ENCODE measurements at regions not wholly inside any gene's neighbourhood (a gene's known extent, or its start where the extent isn't known, plus 50 kb on each side); places are given as distances from the start of the nearest gene placed in this dataset.

DNA sequence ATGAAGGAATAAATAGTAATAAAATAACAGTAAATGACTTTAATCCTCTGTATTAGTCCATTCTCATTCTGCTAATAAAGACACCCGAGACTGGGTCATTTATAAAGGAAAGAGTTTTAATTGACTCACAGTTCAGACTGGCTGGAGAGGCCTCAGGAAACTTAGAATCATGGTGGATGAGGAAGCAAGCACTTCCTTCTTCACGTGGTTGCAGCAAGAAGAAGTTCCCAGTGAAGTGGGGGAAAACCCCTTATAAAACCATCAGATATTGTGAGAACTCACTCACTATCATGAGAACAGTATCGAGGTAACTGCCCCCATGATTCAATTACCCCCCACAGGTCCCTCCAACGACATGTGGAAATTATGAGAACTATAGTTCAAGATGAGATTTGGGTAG is 727.9 kb upstream of the LINC00305 start:
- TF ChIP-seq, protein P1, sequence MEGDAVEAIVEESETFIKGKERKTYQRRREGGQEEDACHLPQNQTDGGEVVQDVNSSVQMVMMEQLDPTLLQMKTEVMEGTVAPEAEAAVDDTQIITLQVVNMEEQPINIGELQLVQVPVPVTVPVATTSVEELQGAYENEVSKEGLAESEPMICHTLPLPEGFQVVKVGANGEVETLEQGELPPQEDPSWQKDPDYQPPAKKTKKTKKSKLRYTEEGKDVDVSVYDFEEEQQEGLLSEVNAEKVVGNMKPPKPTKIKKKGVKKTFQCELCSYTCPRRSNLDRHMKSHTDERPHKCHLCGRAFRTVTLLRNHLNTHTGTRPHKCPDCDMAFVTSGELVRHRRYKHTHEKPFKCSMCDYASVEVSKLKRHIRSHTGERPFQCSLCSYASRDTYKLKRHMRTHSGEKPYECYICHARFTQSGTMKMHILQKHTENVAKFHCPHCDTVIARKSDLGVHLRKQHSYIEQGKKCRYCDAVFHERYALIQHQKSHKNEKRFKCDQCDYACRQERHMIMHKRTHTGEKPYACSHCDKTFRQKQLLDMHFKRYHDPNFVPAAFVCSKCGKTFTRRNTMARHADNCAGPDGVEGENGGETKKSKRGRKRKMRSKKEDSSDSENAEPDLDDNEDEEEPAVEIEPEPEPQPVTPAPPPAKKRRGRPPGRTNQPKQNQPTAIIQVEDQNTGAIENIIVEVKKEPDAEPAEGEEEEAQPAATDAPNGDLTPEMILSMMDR (IDR thresholded peaks at IDR 0.05; ENCODE audit: low read depth, low read length), result no peak
- no peak for TF ChIP-seq POLR2A (IDR thresholded peaks at IDR 0.05; ENCODE audit: extremely low read depth, insufficient read length)
- TF ChIP-seq, protein P2, sequence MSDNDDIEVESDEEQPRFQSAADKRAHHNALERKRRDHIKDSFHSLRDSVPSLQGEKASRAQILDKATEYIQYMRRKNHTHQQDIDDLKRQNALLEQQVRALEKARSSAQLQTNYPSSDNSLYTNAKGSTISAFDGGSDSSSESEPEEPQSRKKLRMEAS (IDR thresholded peaks at IDR 0.05; ENCODE audit: low read depth, low read length), result no peak
